GM10248 (cell line): ENCODE measurements at regions not wholly inside any gene's neighbourhood (a gene's known extent, or its start where the extent isn't known, plus 50 kb on each side); places are given as distances from the start of the nearest gene placed in this dataset.

Source experiments
- CTCF ChIA-PET: fragments of 300-600 bp; sonication (Branson Sonifier 250); formaldehyde crosslinking; extraction: SDS; loops from one replicate; lab custom pipeline; 2021; ENCODE audit warnings: antibody characterized with exemption; lab: Yijun Ruan, JAX
- POLR2A ChIA-PET: fragments of 350-650 bp; sonication (Branson Sonifier 250); formaldehyde crosslinking; extraction: SDS; loops from one replicate; lab custom pipeline; 2020; ENCODE audit warnings: antibody characterized with exemption; lab: Yijun Ruan, JAX
- DNase-seq: peaks from one replicate; pipeline ENCODE4 v3.0.0; 2012; ENCODE audit errors: extremely low spot score
- TF ChIP-seq, protein P1 (sequence below): IDR thresholded peaks from 2 replicates; pipeline ENCODE4 v1.5.1; 2012; ENCODE audit warnings: mild to moderate bottlenecking, low read depth; ENCODE audit errors: extremely low read depth, missing control alignments, control extremely low read depth

DNA sequence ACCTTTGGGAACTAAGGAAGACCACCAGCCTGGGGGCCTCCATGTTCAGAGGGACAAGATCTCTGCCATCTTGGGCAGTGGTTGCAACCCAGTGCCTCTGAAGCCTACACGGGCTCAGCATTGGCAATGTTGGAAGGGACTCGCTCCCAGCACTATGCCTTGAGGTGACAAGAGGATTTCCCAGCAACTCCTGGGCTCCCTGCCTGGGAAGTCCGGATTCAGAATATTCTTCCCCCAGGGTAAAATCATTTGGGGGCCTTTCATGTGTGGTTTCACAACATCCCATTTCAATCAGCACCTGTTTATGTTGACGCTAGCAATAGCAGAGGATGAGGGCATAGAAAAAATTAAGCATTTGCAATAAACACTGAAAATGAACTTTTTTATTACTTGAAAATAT is 509.8 kb upstream of the MGMT start:
- no peak for DNase-seq
- ChIA-PET POLR2A (no interaction called here), CTCF (no interaction called here)
- TF ChIP-seq, protein P1, sequence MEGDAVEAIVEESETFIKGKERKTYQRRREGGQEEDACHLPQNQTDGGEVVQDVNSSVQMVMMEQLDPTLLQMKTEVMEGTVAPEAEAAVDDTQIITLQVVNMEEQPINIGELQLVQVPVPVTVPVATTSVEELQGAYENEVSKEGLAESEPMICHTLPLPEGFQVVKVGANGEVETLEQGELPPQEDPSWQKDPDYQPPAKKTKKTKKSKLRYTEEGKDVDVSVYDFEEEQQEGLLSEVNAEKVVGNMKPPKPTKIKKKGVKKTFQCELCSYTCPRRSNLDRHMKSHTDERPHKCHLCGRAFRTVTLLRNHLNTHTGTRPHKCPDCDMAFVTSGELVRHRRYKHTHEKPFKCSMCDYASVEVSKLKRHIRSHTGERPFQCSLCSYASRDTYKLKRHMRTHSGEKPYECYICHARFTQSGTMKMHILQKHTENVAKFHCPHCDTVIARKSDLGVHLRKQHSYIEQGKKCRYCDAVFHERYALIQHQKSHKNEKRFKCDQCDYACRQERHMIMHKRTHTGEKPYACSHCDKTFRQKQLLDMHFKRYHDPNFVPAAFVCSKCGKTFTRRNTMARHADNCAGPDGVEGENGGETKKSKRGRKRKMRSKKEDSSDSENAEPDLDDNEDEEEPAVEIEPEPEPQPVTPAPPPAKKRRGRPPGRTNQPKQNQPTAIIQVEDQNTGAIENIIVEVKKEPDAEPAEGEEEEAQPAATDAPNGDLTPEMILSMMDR, result no peak

DNA sequence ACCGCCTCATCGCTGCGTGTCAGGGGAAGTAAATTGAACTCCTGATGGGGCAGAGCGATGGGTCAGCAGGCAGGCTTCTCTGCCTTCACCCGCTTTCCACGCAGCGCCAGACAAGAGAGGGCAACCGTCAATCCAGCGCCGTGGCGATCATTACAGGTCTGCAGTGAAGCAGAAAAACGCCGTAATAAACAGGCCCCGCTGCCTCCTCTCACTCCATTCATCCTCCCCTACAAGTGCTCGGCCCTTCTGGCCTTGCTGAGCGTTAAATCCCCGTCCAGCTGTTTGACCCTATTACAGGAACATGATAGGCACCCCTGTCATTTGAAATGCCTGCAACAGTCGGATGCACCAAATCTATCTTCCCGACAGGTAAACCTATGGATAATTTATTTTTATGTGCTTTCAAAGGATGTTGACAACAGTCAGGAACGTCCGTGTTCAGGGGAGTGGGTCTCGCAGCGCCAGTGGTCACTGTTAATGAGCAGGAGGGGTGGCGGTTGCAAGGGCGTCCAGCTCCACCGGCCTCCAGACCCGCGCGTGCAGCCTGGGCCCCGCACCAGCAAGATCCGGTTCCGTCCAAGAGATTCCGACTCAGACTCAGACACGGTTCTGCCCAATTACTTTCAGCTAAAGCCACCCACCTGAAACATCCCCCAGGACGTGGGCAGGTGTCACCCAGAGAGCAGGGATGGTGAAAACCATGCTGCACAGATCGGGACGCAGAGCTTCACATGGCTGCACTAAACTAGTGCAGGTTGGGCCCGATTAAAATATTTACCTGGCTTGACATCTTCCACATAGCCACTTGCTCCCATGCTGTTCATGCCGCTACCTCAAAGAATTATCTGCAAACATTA is 508.0 kb upstream of the MGMT start:
- CTCF ChIA-PET, result no interaction called here
- POLR2A ChIA-PET, result no interaction called here
- no peak for DNase-seq
- TF ChIP-seq, protein P1, result no peak

DNA sequence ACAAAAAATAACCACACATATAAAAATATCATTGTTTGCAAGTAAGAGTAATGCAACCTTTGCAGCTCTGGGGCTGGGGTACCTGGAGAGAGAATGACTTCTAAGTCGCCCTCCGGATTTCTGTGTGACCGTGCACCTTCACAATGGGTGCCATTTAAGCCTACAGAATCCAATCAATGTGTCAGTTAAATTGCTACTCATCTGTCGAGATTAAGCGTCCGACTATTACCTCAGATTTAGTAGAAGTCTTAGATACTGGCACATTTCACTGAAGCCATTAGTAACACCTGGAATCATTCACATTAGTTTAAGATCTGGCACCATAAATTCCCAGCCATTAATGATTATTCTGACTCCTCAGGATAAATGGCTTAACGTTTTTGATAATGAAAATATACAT is 507.3 kb upstream of the MGMT start:
- CTCF ChIA-PET, result no interaction called here
- POLR2A ChIA-PET, result no interaction called here
- DNase-seq, result no peak
- TF ChIP-seq, protein P1, result no peak

DNA sequence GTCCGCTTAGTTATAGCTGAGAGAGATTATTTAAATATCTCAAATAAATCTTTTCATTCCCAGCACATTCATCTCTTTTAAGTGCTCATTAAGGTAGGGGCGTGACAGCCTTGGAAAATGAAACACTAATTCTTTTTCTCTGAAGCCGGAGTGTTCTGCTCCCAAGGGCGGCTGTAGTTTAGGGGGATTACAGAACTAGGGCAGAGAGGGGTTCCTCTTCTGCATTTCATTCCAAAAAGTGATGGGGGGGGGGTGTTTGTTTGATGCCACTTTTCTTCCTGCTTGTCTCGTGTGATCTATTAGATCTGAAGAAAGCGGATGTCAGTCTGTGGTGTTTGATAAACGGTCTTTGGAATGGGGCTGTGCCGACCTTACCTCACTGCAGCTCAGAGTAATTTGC is 506.5 kb upstream of the MGMT start:
- DNase-seq, result no peak
- TF ChIP-seq, protein P1, result no peak
- ChIA-PET POLR2A (no interaction called here), CTCF (no interaction called here)

DNA sequence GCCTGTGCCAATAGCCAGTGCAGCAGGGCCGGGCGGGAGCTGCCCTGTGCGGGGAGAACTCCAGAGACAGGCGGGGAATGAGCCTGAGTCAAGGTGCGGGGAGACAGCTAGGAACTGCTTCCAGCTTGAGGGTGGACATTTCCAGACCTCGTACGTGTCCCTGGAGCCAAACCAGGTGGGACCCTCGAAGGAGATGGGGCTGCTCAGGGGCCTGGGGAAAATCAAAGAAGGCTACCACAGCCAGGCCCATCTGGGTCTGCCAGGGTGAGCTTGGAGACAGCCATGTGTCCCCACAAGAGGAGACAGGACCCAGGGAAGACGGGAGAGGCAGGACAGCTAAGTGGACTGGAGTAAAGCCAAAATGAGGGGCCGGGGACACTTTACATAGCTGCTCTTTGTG is 504.9 kb upstream of the MGMT start:
- POLR2A ChIA-PET, result no interaction called here
- TF ChIP-seq, protein P1, result no peak
- CTCF ChIA-PET, result no interaction called here
- DNase-seq, result no peak

DNA sequence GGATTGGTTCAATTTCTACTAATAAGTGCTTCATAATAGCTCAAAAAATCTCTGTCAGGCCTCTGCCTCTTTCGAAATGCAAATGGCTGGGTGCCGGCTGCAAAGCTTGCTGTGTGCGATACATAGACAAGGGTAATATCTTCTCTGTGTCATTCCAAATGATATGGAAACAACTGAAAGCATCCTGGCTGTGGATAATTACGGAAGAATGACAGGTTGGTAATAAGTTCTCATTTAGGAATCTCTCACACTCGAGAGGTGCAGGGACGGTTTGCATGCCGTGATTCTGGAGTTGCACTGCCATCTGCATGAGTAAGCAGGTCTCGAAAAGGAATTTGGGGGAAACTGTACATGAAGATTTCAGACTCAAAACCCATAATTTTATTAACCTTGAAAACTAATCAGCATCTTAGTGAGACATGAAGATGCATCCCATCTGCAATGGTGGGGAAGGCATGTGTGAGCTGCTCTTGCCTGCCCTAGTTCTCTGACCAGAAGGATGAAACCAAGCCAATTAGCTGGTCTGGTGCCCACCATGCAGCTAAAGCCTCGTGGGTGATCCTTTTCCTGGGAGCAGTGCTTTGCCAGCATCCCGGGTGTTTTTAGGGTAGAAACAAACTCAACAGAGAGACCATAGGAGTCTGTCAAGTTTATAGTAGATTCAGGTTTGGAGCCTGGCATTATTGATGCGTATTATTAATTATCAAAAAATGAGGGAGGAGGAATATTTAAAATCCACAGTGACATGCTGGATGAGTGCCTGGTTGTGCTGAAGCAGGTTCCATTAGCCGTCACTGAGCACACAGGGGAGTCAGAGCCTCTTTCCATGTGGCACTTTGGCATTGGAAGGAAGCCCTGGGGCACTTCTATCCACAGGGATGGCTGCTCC is 503.6 kb upstream of the MGMT start:
- TF ChIP-seq, protein P1, result no peak
- DNase-seq, result no peak
- CTCF ChIA-PET, result no interaction called here
- POLR2A ChIA-PET, result no interaction called here
